NT2/D1 (cell line): ENCODE measurements at regions not wholly inside any gene's neighbourhood (a gene's known extent, or its start where the extent isn't known, plus 50 kb on each side); places are given as distances from the start of the nearest gene placed in this dataset.

Experiments
- SUZ12 ChIP-seq: IDR thresholded peaks from 2 replicates; pipeline ENCODE4 v1.6.1; 2011; ENCODE audit not compliant: insufficient read length, insufficient read depth; ENCODE audit errors: extremely low read depth
- ZNF274 ChIP-seq: IDR thresholded peaks from 2 replicates; pipeline ENCODE4 v1.6.1; 2011; ENCODE audit warnings: mild to moderate bottlenecking, low read depth, low read length

DNA sequence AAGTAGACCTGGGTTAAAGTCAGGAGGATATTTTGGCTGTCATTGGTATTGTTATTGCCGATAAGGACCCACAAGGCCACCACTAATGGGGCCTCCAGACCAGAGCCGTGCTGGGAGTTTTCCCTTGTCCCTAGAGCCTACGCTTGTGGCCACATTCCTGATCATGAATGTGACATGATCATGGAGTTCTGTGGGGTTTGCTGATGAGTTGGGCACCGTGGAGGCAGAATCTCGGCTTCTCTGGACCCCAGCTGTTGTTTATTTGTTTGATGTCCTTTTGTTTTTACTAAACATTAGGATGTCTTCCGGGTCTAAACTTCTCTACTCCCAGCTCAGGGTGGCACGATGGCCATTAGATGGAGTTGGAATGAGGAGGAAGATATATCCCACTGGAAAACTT is 74.9 kb upstream of the TMPRSS2 start:
- TF ChIP-seq ZNF274, result no peak
- no peak for TF ChIP-seq SUZ12
